Kidney epithelial cell (primary cell): ENCODE measurements at regions not wholly inside any gene's neighbourhood (a gene's known extent, or its start where the extent isn't known, plus 50 kb on each side); places are given as distances from the start of the nearest gene placed in this dataset.

Experiments
- DNase-seq: peaks from one replicate; pipeline ENCODE4 v3.0.0-alpha.2; 2010; ENCODE audit warnings: low read depth
- H3K27me3 ChIP-seq: 2 replicates; pipeline ENCODE4 v1.6.0; 2011; ENCODE audit warnings: low read length; ENCODE audit not compliant: control insufficient read depth, insufficient read depth
- H3K36me3 ChIP-seq: 2 replicates; pipeline ENCODE4 v1.5.1; 2011; ENCODE audit warnings: low read length; ENCODE audit not compliant: control insufficient read depth, insufficient read depth
- H3K4me3 ChIP-seq: 2 replicates; pipeline ENCODE4 v1.5.1; 2011; ENCODE audit warnings: low read depth, mild to moderate bottlenecking, control low read depth, low read length
- CTCF ChIP-seq: IDR thresholded peaks from 2 replicates; pipeline ENCODE4 v1.5.1; 2011; ENCODE audit warnings: mild to moderate bottlenecking, moderate library complexity, low read length, control low read depth, inconsistent platforms; ENCODE audit not compliant: insufficient read depth, poor library complexity, severe bottlenecking

GRCh38 chr19:30151081-30151480, 209.0 kb downstream of the URI1 start:
- DNase-seq, result no peak
- TF ChIP-seq CTCF, result no peak
- Histone ChIP-seq H3K4me3 (no peak overlapping the region), H3K36me3 (no peaks in the 10 kb centered on the region), H3K27me3 (peaks cover 5% of the 10 kb centered on the region)

- Histone ChIP-seq H3K36me3 (no peaks in the 10 kb centered on the region), H3K27me3 (peaks cover 5% of the 10 kb centered on the region), H3K4me3 (no peak overlapping the region)
- no peak for TF ChIP-seq CTCF
- DNase-seq, result no peak
Measured at GRCh38 chr19:30152510-30153291, 210.7 kb downstream of the URI1 start.

- H3K36me3 ChIP-seq, result no peaks in the 10 kb centered on the region
- no peak for TF ChIP-seq CTCF
- DNase-seq, result no peak
- no peak overlapping the region for H3K4me3 ChIP-seq
- peaks cover 5% of the 10 kb centered on the region for H3K27me3 ChIP-seq
Measured at GRCh38 chr19:30153326-30154210, 211.5 kb downstream of the URI1 start.

- no peak for TF ChIP-seq CTCF
- H3K36me3 ChIP-seq, result no peaks in the 10 kb centered on the region
- H3K27me3 ChIP-seq, result peaks cover 5% of the 10 kb centered on the region
- DNase-seq, result no peak
- H3K4me3 ChIP-seq, result no peak overlapping the region
Measured at GRCh38 chr19:30154410-30154809, 212.4 kb downstream of the URI1 start.

- no peak for DNase-seq
- no peaks in the 10 kb centered on the region for H3K36me3 ChIP-seq
- TF ChIP-seq CTCF, result no peak
- H3K4me3 ChIP-seq, result no peak overlapping the region
- peaks cover 5% of the 10 kb centered on the region for H3K27me3 ChIP-seq
Measured at GRCh38 chr19:30155381-30156200, 213.6 kb downstream of the URI1 start.
